Natural killer cell treated with Interleukin-12 subunit alpha and Interleukin-12 subunit beta and Interleukin-15 and Interleukin-18, amount 100 ng/mL, for 72 hours (primary cell): ENCODE measurements at regions not wholly inside any gene's neighbourhood (a gene's known extent, or its start where the extent isn't known, plus 50 kb on each side); places are given as distances from the start of the nearest gene placed in this dataset.
"Not testable (repeated sequence)": the region's sequence is repeated elsewhere in the genome, so short reads cannot be mapped to it uniquely, and the experiment has no call there.

ENCODE experiments used
- ATAC-seq, 2 donors: fragments of 150-1000 bp; cut with Tn5 transposase in 1 of 2; sonication (Bioruptor Pico), chemical (Tn5 transposase) in 1 of 2; 2 replicates each; pipeline ENCODE4 v1.10.0; 2021
- DNase-seq: peaks from one replicate; pipeline ENCODE4 v3.0.0; 2022; ENCODE audit warnings: low spot score
- H3K27ac Mint-ChIP-seq, 2 donors: 1 replicate in 1 of 2; 2 replicates in 1 of 2; pipeline ENCODE4 v1.8.0; 2022; ENCODE audit warnings: mixed read lengths in 2 of 2, mild to moderate bottlenecking in 1 of 2, moderate library complexity in 1 of 2
- H3K27me3 Mint-ChIP-seq, 2 donors: 1 replicate in 1 of 2; 2 replicates in 1 of 2; pipeline ENCODE4 v1.8.0; 2022; ENCODE audit warnings: mixed read lengths in 2 of 2
- H3K36me3 Mint-ChIP-seq: one replicate; pipeline ENCODE4 v1.8.0; 2022; ENCODE audit warnings: mixed read lengths
- H3K4me1 Mint-ChIP-seq, 2 donors: 1 replicate in 1 of 2; 2 replicates in 1 of 2; pipeline ENCODE4 v1.8.0; 2022; ENCODE audit warnings: low read depth in 2 of 2, mixed read lengths in 2 of 2, mild to moderate bottlenecking in 1 of 2
- H3K4me3 Mint-ChIP-seq: one replicate; pipeline ENCODE4 v1.8.0; 2022; ENCODE audit warnings: mixed read lengths
- H3K9me3 Mint-ChIP-seq: 2 replicates; pipeline ENCODE4 v1.8.0; 2022; ENCODE audit warnings: mixed read lengths

- H3K27me3 Mint-ChIP-seq, ATAC-seq, H3K9me3 Mint-ChIP-seq, H3K4me1 Mint-ChIP-seq, H3K36me3 Mint-ChIP-seq, H3K27ac Mint-ChIP-seq, H3K4me3 Mint-ChIP-seq, DNase-seq: not testable (repeated sequence)
These were observed 77.5 kb upstream of the ZNF337 start for GRCh38 chr20:25774203-25774602.

GRCh38 chr20:25772437-25772836, 75.8 kb upstream of the ZNF337 start:
- ATAC-seq, H3K27me3 Mint-ChIP-seq, H3K4me1 Mint-ChIP-seq, H3K27ac Mint-ChIP-seq, H3K9me3 Mint-ChIP-seq, H3K4me3 Mint-ChIP-seq, DNase-seq, H3K36me3 Mint-ChIP-seq: not testable (repeated sequence)

GRCh38 chr20:25771818-25772217, 75.2 kb upstream of the ZNF337 start:
- H3K4me3 Mint-ChIP-seq, result not testable (repeated sequence)

GRCh38 chr20:25761596-25761995, 64.9 kb upstream of the ZNF337 start:
- H3K9me3 Mint-ChIP-seq, result no peaks in the 10 kb centered on the region
- DNase-seq (no peak), ATAC-seq (no peak)
- no peaks in the 10 kb centered on the region for H3K36me3 Mint-ChIP-seq
- H3K4me3 Mint-ChIP-seq, result no peak overlapping the region
- peaks cover 0 to 2% of the 10 kb centered on the region in 2 donors for H3K27me3 Mint-ChIP-seq
- no peak overlapping the region for H3K27ac Mint-ChIP-seq
- no peaks in the 10 kb centered on the region for H3K4me1 Mint-ChIP-seq

More at GRCh38 chr20:25771818-25772217, 75.2 kb upstream of the ZNF337 start:
- not testable (repeated sequence) for H3K27ac Mint-ChIP-seq, H3K27me3 Mint-ChIP-seq, ATAC-seq, DNase-seq, H3K36me3 Mint-ChIP-seq, H3K4me1 Mint-ChIP-seq, H3K9me3 Mint-ChIP-seq

- H3K27ac Mint-ChIP-seq, H3K27me3 Mint-ChIP-seq, H3K9me3 Mint-ChIP-seq, DNase-seq, H3K4me3 Mint-ChIP-seq, H3K36me3 Mint-ChIP-seq, ATAC-seq, H3K4me1 Mint-ChIP-seq: not testable (repeated sequence)
These were observed 64.4 kb upstream of the ZNF337 start for GRCh38 chr20:25761046-25761445.

- H3K36me3 Mint-ChIP-seq, result no peaks in the 10 kb centered on the region
- DNase-seq (no peak), ATAC-seq (peak; percentile 83 to 91)
- peak overlapping the region in 1 of 2 donors; percentile 56 for H3K27ac Mint-ChIP-seq
- peaks cover 2 to 14% of the 10 kb centered on the region in 2 donors for H3K4me1 Mint-ChIP-seq
- no peaks in the 10 kb centered on the region for H3K27me3 Mint-ChIP-seq
- H3K9me3 Mint-ChIP-seq, result no peaks in the 10 kb centered on the region
- H3K4me3 Mint-ChIP-seq, result peak overlapping the region; percentile 82
These were observed 54.4 kb upstream of the ZNF337 start for GRCh38 chr20:25750765-25751696.

- ATAC-seq, result peak in 1 of 2 donors; percentile 31
- H3K9me3 Mint-ChIP-seq, result no peaks in the 10 kb centered on the region
- H3K4me3 Mint-ChIP-seq, result peak overlapping the region; percentile 82
- DNase-seq, result no peak
- H3K4me1 Mint-ChIP-seq, result peaks cover 2 to 14% of the 10 kb centered on the region in 2 donors
- H3K36me3 Mint-ChIP-seq, result no peaks in the 10 kb centered on the region
- H3K27me3 Mint-ChIP-seq, result no peaks in the 10 kb centered on the region
- H3K27ac Mint-ChIP-seq, result peak overlapping the region in 1 of 2 donors; percentile 56
These were observed 53.6 kb upstream of the ZNF337 start for GRCh38 chr20:25750220-25750764.

GRCh38 chr20:25749649-25750048, 53.0 kb upstream of the ZNF337 start:
- H3K9me3 Mint-ChIP-seq, result no peaks in the 10 kb centered on the region
- H3K27me3 Mint-ChIP-seq, result no peaks in the 10 kb centered on the region
- no peaks in the 10 kb centered on the region for H3K36me3 Mint-ChIP-seq
- H3K4me3 Mint-ChIP-seq, result peak overlapping the region; percentile 25
- no peak for DNase-seq
- no peak overlapping the region for H3K27ac Mint-ChIP-seq
- peaks cover 2 to 14% of the 10 kb centered on the region in 2 donors for H3K4me1 Mint-ChIP-seq
- no peak for ATAC-seq
